HT-29 (cell line): ENCODE measurements at regions not wholly inside any gene's neighbourhood (a gene's known extent, or its start where the extent isn't known, plus 50 kb on each side); places are given as distances from the start of the nearest gene placed in this dataset.
"Not testable (repeated sequence)": the region's sequence is repeated elsewhere in the genome, so short reads cannot be mapped to it uniquely, and the experiment has no call there.

Experiments
- DNase-seq: peaks from one replicate; pipeline ENCODE4 v3.0.0-alpha.2; 2015; ENCODE audit warnings: low spot score

- no peak for DNase-seq
Observed at GRCh38 chr2:130251535-130251872, 53.3 kb upstream of the TUBA3E start.

DNA sequence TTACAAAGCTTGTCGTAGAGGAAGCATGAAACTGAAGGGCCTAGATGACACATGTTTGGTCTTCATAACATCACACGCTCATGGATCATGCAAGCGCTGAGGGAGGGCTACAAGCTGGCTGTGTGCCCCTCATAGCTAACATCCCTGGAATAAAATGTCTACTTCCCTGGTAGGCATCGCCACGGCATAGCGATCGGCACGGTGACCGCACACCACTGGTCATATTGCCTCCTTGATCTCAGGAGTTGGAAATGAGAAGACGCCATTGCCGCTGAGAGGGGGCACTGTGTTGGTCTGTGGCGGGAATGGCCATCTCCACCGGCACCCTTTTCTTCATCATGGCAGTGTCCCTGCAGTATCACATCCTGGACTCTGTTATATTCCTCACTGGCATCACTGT, 50.1 kb upstream of the TUBA3E start:
- DNase-seq = not testable (repeated sequence)
